ENCODE measurements at regions not wholly inside any gene's neighbourhood (a gene's known extent, or its start where the extent isn't known, plus 50 kb on each side); places are given as distances from the start of the nearest gene placed in this dataset.

DNA sequence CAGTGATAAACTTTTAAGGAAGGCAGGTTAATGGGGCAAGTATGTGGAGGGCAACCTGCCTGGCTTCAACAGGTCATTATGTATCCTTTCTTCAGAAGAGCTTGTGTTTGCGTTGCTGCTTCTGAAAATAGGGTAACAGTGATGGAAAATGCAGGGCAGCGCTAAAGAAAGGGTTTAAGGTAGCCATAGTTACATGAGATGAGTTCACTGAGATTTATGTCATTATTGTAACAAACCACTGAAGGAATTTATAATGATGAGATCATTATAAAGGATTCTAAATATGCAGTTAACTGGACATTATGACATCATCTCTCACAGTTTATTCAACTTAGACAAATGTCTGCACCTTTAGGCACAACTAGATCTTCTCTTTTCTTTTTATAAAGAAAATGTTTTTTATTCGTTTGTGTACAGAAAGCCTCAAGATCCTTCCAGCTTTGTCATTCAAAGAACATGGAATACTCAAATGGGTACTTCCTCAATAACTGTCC lies 291.6 kb upstream of the SMARCA2 start:
- no peak for TF ChIP-seq EZH2phosphoT487 (conservative IDR thresholded peaks at IDR 0.05; ENCODE audit: low read length)
- TF ChIP-seq, protein P1, sequence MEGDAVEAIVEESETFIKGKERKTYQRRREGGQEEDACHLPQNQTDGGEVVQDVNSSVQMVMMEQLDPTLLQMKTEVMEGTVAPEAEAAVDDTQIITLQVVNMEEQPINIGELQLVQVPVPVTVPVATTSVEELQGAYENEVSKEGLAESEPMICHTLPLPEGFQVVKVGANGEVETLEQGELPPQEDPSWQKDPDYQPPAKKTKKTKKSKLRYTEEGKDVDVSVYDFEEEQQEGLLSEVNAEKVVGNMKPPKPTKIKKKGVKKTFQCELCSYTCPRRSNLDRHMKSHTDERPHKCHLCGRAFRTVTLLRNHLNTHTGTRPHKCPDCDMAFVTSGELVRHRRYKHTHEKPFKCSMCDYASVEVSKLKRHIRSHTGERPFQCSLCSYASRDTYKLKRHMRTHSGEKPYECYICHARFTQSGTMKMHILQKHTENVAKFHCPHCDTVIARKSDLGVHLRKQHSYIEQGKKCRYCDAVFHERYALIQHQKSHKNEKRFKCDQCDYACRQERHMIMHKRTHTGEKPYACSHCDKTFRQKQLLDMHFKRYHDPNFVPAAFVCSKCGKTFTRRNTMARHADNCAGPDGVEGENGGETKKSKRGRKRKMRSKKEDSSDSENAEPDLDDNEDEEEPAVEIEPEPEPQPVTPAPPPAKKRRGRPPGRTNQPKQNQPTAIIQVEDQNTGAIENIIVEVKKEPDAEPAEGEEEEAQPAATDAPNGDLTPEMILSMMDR (IDR thresholded peaks at IDR 0.05; ENCODE audit: insufficient read depth, low read length, poor library complexity, severe bottlenecking), result no peak
- no peaks in the 10 kb centered on the region for H3K9me3 ChIP-seq (ENCODE audit: insufficient read depth, low read length)
- H3K9ac ChIP-seq (ENCODE audit: low read length), result no peak overlapping the region
- no peaks in the 10 kb centered on the region for H4K20me1 ChIP-seq (ENCODE audit: low read depth, low read length)
- no peak overlapping the region for H3K4me3 ChIP-seq (ENCODE audit: insufficient read depth, low read length, poor library complexity, severe bottlenecking)
- H3K79me2 ChIP-seq (ENCODE audit: insufficient read depth, low read length), result no peaks in the 10 kb centered on the region
- no peak overlapping the region for H3K4me2 ChIP-seq (ENCODE audit: low read depth, low read length, poor library complexity, severe bottlenecking)
- H3K9me2 ChIP-seq (replicated peaks; ENCODE audit: insufficient read depth, low read length), result no peaks in the 10 kb centered on the region
- no peaks in the 10 kb centered on the region for H3F3A ChIP-seq (ENCODE audit: insufficient read depth)
- no peak overlapping the region for H3K27ac ChIP-seq (ENCODE audit: low read depth, low read length)
- H2AFZ ChIP-seq (ENCODE audit: low read depth, low read length, severe bottlenecking), result no peak overlapping the region
- no peaks in the 10 kb centered on the region for H3K27me3 ChIP-seq (ENCODE audit: low read length)
- no peaks in the 10 kb centered on the region for H3K36me3 ChIP-seq (ENCODE audit: low read length)

DNA sequence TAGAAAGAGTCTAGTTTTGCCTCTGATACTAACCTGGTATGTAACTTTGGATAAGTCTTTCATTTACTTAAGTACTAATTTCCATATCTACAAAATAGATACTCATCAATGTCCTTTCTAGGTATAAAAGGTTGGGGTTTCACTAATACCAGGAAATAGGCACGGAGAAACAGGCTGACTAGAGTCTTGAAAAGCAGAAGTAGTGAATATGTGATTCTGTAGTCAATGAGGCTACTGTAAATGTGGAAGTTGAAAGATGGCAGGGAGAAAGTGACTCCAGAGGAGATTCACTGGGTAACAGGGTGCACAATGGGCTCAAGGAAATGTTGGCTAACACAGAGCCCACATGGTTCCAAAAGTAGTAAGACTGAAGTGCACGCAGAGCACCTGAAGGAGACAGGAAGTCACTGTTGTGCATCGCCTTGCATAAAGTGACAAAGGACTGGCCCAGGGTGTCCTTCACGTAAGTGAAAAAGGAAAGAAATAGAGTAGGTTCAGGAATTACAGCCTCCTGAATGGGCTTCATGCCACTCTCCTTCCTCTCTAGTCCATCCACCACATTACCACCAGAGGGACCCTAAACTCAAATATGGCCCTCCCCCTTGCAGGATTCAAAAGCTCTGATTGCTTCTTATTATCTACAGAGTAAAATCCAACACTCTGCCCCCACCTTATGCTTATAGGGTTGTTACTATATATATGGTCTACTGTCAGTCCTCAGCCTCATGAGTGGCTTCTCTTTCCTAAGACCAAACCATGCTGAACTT lies 288.0 kb upstream of the SMARCA2 start:
- no peak overlapping the region for H3K27ac ChIP-seq (ENCODE audit: low read depth, low read length)

GRCh38 chr9:1729631-1730030 lies 285.5 kb upstream of the SMARCA2 start:
- Histone ChIP-seq H3K9me3 (ENCODE audit: insufficient read depth, low read length) (no peaks in the 10 kb centered on the region), H2AFZ (ENCODE audit: low read depth, low read length, severe bottlenecking) (no peak overlapping the region), H3K9me2 (replicated peaks; ENCODE audit: insufficient read depth, low read length) (no peaks in the 10 kb centered on the region), H3K4me2 (ENCODE audit: low read depth, low read length, poor library complexity, severe bottlenecking) (no peak overlapping the region), H3K9ac (ENCODE audit: low read length) (no peak overlapping the region), H3K27ac (ENCODE audit: low read depth, low read length) (no peak overlapping the region), H3K27me3 (ENCODE audit: low read length) (no peaks in the 10 kb centered on the region), H3F3A (ENCODE audit: insufficient read depth) (no peaks in the 10 kb centered on the region), H3K4me3 (ENCODE audit: insufficient read depth, low read length, poor library complexity, severe bottlenecking) (no peak overlapping the region), H3K79me2 (ENCODE audit: insufficient read depth, low read length) (no peaks in the 10 kb centered on the region), H3K36me3 (ENCODE audit: low read length) (no peaks in the 10 kb centered on the region), H4K20me1 (ENCODE audit: low read depth, low read length) (no peaks in the 10 kb centered on the region)
- no peak for TF ChIP-seq EZH2phosphoT487 (conservative IDR thresholded peaks at IDR 0.05; ENCODE audit: low read length)
- TF ChIP-seq, protein P1 (IDR thresholded peaks at IDR 0.05; ENCODE audit: insufficient read depth, low read length, poor library complexity, severe bottlenecking), result no peak

More for the DNA sequence above, 288.0 kb upstream of the SMARCA2 start:
- Histone ChIP-seq H2AFZ (ENCODE audit: low read depth, low read length, severe bottlenecking) (no peak overlapping the region), H3K9ac (ENCODE audit: low read length) (no peak overlapping the region), H3K4me3 (ENCODE audit: insufficient read depth, low read length, poor library complexity, severe bottlenecking) (no peak overlapping the region), H3K79me2 (ENCODE audit: insufficient read depth, low read length) (no peaks in the 10 kb centered on the region), H3K4me2 (ENCODE audit: low read depth, low read length, poor library complexity, severe bottlenecking) (no peak overlapping the region), H4K20me1 (ENCODE audit: low read depth, low read length) (no peaks in the 10 kb centered on the region), H3K36me3 (ENCODE audit: low read length) (no peaks in the 10 kb centered on the region), H3K9me2 (replicated peaks; ENCODE audit: insufficient read depth, low read length) (no peaks in the 10 kb centered on the region), H3F3A (ENCODE audit: insufficient read depth) (no peaks in the 10 kb centered on the region), H3K27me3 (ENCODE audit: low read length) (no peaks in the 10 kb centered on the region), H3K9me3 (ENCODE audit: insufficient read depth, low read length) (no peaks in the 10 kb centered on the region)
- TF ChIP-seq, protein P1 (IDR thresholded peaks at IDR 0.05; ENCODE audit: insufficient read depth, low read length, poor library complexity, severe bottlenecking), result no peak
- TF ChIP-seq EZH2phosphoT487 (conservative IDR thresholded peaks at IDR 0.05; ENCODE audit: low read length), result no peak
